Nephron progenitor cell (in vitro differentiated cells): ENCODE measurements at regions not wholly inside any gene's neighbourhood (a gene's known extent, or its start where the extent isn't known, plus 50 kb on each side); places are given as distances from the start of the nearest gene placed in this dataset.

Experiments
- DNase-seq: peaks from one replicate; pipeline ENCODE4 v3.0.0; 2021
- H3K27ac Mint-ChIP-seq: 2 replicates; pipeline ENCODE4 v1.8.0; 2021; ENCODE audit warnings: mild to moderate bottlenecking, moderate library complexity, mixed read lengths
- H3K27me3 Mint-ChIP-seq: 2 replicates; pipeline ENCODE4 v1.8.0; 2021; ENCODE audit warnings: mild to moderate bottlenecking, low read depth, mixed read lengths; ENCODE audit not compliant: poor library complexity
- H3K36me3 Mint-ChIP-seq: 2 replicates; pipeline ENCODE4 v1.8.0; 2021; ENCODE audit warnings: low read depth, mixed read lengths
- H3K4me1 Mint-ChIP-seq: 2 replicates; pipeline ENCODE4 v1.8.0; 2021; ENCODE audit warnings: mixed read lengths
- H3K4me3 Mint-ChIP-seq: 2 replicates; pipeline ENCODE4 v1.8.0; 2021; ENCODE audit warnings: mild to moderate bottlenecking, moderate library complexity, mixed read lengths
- H3K9me3 Mint-ChIP-seq: 2 replicates; pipeline ENCODE4 v1.8.0; 2021; ENCODE audit warnings: mild to moderate bottlenecking, moderate library complexity, mixed read lengths
- TF ChIP-seq, protein P1 (sequence below): fragments of 200-600 bp; sonication (generic); IDR thresholded peaks from 2 replicates; pipeline ENCODE4 v1.5.0; 2021; ENCODE audit warnings: antibody characterized with exemption

DNA sequence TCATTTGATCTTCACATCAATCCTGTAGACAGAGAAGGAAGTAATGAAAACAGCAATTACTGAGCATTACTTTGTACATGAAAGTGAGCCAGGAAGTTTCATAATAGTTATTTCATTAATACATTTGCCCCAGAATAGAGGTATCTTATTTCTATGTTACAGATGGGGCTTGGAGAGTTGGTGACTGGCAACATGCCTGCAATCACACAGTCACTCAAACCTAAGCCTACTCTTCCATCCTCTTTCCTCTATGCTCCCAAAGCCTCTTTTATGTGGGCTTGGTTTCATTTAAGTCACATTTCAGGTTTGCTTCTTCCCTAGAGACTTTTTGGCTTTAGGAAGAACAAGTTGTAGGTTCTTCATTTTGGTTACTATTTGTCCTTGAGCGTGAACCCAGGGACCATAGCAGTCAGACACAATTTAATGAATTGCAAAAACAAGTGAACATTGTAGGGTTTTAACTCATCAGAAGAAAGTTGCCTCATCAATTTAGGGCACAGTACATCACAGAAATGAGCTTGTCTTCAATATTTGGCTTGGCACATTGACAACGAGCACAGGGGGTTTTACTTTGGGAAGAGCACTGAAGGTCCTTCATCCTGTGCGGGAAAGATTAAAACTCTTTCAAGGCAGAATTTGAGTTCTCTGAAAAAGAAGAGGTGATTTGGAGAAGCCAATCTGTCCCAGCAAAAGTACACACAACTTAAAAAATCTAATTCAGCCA, 381.1 kb downstream of the TMEM38B start:
- Mint-ChIP-seq H3K27me3 (peaks cover 14% of the 10 kb centered on the region), H3K9me3 (no peaks in the 10 kb centered on the region), H3K4me3 (no peak overlapping the region), H3K36me3 (no peaks in the 10 kb centered on the region), H3K4me1 (no peaks in the 10 kb centered on the region), H3K27ac (no peak overlapping the region)
- TF ChIP-seq, protein P1, sequence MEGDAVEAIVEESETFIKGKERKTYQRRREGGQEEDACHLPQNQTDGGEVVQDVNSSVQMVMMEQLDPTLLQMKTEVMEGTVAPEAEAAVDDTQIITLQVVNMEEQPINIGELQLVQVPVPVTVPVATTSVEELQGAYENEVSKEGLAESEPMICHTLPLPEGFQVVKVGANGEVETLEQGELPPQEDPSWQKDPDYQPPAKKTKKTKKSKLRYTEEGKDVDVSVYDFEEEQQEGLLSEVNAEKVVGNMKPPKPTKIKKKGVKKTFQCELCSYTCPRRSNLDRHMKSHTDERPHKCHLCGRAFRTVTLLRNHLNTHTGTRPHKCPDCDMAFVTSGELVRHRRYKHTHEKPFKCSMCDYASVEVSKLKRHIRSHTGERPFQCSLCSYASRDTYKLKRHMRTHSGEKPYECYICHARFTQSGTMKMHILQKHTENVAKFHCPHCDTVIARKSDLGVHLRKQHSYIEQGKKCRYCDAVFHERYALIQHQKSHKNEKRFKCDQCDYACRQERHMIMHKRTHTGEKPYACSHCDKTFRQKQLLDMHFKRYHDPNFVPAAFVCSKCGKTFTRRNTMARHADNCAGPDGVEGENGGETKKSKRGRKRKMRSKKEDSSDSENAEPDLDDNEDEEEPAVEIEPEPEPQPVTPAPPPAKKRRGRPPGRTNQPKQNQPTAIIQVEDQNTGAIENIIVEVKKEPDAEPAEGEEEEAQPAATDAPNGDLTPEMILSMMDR: no peak
- DNase-seq: no peak

DNA sequence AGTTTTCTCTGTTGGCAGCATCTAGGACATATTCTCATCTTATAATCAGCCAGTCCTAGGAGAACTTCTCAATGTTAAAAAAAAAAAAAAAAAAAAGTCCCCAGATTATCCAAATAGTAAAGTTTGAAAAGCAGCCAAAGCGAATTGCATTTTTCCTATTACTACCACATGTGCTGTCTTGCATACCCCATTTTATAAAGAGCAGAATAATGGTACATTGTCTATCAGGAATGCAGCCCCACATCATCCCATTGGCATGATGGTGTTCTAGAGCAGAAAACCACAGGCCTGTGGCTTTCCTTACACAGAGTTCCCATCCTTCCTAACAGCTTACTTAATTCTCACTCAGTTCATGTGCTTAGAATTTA, 381.6 kb downstream of the TMEM38B start:
- H3K27ac Mint-ChIP-seq: no peak overlapping the region
- DNase-seq: no peak
- no peak overlapping the region for H3K4me3 Mint-ChIP-seq
- H3K36me3 Mint-ChIP-seq: no peaks in the 10 kb centered on the region
- no peaks in the 10 kb centered on the region for H3K9me3 Mint-ChIP-seq
- H3K4me1 Mint-ChIP-seq: no peaks in the 10 kb centered on the region
- TF ChIP-seq, protein P1: no peak
- peaks cover 14% of the 10 kb centered on the region for H3K27me3 Mint-ChIP-seq

DNA sequence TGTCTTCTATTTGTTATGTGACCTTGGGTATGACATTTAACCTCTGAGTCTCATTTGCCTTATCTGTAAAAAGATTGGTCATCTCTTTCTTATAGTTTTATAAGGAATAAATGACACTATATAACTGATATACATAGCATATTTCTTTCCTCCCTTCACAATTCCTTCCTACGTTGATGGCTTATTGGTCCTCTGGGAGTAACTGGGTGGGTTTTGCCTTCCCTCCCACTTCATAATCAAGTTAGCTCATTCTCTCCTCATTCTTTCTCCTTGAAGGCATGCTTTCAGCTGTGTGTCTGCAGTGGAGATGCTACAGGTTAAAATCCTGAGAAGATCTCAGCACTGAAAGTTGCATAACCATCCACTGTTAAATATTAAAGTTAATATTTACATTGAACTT, 382.4 kb downstream of the TMEM38B start:
- no peaks in the 10 kb centered on the region for H3K36me3 Mint-ChIP-seq
- DNase-seq: no peak
- no peak overlapping the region for H3K27ac Mint-ChIP-seq
- H3K4me1 Mint-ChIP-seq: no peaks in the 10 kb centered on the region
- H3K27me3 Mint-ChIP-seq: peaks cover 14% of the 10 kb centered on the region
- no peak overlapping the region for H3K4me3 Mint-ChIP-seq
- H3K9me3 Mint-ChIP-seq: no peaks in the 10 kb centered on the region
- TF ChIP-seq, protein P1: no peak

DNA sequence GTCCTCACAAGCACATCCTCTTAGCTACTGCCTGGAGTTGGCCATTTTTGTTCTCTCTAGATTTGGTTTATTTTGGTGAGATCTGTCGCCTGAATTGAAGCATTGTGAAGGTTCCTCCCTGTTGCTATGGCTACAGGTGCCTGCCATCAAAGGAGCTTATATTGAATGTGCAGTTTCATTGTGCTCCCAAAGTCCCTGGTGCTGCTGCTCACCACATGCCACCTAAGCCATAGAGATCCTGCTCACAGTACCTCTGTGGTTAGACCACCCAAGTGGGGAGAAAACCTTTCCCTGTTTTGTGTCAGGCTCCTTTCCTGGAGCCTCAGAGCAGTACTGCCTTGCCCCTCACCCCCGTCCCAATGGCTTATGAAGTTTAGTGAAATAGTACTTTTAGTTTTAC, 383.4 kb downstream of the TMEM38B start:
- TF ChIP-seq, protein P1: no peak
- H3K36me3 Mint-ChIP-seq: no peaks in the 10 kb centered on the region
- no peaks in the 10 kb centered on the region for H3K4me1 Mint-ChIP-seq
- no peak overlapping the region for H3K27ac Mint-ChIP-seq
- H3K27me3 Mint-ChIP-seq: peaks cover 14% of the 10 kb centered on the region
- no peaks in the 10 kb centered on the region for H3K9me3 Mint-ChIP-seq
- H3K4me3 Mint-ChIP-seq: no peak overlapping the region
- no peak for DNase-seq

DNA sequence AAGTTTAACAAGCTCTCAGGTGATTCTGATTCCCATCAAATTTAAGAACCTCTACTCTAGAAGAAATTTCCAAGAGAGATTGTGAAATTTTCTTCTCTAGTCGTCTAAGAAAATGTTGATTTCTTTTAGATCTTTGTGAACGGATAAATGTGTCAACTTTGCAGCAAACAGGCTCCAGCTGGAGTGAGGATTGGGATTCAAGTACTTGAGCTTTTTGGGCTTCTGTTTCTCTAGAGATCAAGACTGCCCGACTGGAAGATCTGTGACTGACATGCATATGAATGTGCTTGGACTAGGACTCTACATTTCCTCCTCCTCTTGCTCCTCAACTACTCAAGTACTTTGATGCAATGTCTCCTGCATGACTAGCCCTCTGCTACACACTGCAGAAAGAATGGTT, 388.3 kb downstream of the TMEM38B start:
- no peak overlapping the region for H3K4me3 Mint-ChIP-seq

More for the DNA sequence above, 388.3 kb downstream of the TMEM38B start:
- Mint-ChIP-seq H3K4me1 (no peaks in the 10 kb centered on the region), H3K27me3 (peaks cover 6% of the 10 kb centered on the region), H3K36me3 (no peaks in the 10 kb centered on the region), H3K9me3 (no peaks in the 10 kb centered on the region), H3K27ac (no peak overlapping the region)
- DNase-seq: no peak
- TF ChIP-seq, protein P1: no peak
